ENCODE measurements at regions not wholly inside any gene's neighbourhood (a gene's known extent, or its start where the extent isn't known, plus 50 kb on each side); places are given as distances from the start of the nearest gene placed in this dataset.

DNA sequence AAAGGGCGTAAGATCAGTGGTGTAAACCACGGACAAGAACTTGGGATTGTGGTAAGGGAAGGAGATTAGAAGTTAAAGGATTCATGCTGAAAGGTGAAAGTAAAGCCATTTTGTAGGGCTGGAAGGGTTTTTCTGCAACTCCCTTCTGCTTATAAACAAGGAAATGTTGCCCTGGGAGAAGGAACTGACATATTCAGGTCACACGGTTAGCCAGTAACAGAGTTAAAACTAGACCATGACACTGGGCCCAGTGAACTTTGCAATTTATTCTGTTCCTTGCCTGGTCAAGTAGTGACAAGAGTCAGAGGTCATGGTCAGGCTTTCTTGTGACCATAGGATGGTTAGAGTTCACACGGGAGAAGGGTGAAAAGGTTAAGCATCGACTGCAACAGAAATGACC lies 323.3 kb downstream of the DMRT2 start:
- intact Hi-C loops (cut with DNase I) = no loop called here
- ATAC-seq (no peak), DNase-seq (ENCODE audit: low spot score) (no peak)

DNA sequence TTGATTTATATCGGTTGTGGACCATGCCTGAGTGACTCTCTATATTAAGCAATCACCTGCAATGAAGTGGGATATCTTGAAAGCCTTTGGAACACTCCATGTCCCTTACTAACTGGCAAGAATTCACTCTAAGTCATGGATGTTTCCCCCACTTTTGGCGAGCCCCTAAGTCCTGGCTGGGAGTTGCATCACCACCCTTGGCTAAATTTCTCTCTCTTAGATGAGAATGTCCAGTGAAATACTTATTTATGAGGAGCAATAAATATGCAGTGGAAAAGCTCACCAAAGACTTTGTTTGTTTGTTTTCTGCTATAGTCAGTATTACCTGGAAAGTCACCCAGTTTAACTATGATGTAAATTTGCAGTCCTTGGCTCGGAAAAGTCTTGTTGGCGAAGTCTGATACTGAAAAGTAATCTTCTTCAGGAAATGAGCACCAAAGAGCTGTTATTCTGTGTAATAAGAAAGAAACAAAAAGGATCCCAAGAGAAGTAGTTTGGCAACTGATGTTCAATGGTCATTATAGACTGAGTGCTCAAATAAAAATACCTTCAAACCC lies 333.8 kb downstream of the DMRT2 start:
- intact Hi-C loops (cut with DNase I) = no loop called here
- peak; percentile 81 for ATAC-seq

DNA sequence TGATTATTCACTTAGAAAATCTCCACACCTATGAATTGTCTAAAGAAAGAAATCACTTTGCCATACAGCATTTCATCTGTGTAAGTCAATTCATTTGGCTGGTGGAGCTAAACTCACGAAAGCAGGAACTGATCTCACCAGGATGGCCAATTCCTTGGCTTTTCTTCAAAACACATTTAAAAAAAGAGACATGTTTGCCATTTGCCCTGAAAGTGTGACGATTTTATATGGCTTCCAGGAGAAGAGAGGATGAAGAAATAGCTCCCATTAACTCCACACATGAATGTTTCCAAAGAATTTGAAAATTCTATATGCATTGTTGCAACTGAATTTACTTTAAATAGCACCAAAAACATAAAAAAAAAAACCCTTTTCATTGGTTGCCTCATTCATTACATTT lies 334.7 kb downstream of the DMRT2 start:
- intact Hi-C loops (cut with DNase I) = no loop called here
- DNase-seq (ENCODE audit: low spot score) (no peak), ATAC-seq (no peak)

More for the DNA sequence above, 333.8 kb downstream of the DMRT2 start:
- no peak for DNase-seq (ENCODE audit: low spot score)

- intact Hi-C loops (cut with DNase I) = no loop called here
- DNase-seq (ENCODE audit: low spot score) (no peak), ATAC-seq (no peak)
These were observed 336.3 kb downstream of the DMRT2 start for GRCh38 chr9:1386420-1386819.

GRCh38 chr9:1388216-1388615 lies 338.1 kb downstream of the DMRT2 start:
- intact Hi-C loops (cut with DNase I) = no loop called here
- ATAC-seq (no peak), DNase-seq (ENCODE audit: low spot score) (no peak)

DNA sequence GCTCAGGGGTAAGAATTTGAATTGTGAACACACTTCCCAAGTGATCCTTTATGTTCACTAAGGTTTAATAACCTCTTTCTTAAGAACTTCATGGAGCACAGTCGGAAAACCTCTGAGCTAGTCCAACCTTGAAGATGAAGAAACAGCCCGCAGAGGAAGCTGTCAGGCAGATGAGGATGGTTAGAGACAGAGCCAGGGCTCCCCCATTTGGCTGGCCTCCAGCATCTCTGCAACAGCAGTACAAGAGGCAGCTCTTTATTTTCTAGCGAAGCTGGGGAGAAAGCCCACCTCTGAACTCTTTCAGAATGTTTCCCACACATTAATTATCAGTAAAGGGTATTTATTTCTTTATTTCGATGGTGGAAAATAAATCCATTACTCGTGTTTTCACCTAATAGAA lies 350.8 kb downstream of the DMRT2 start:
- ATAC-seq = no peak
- intact Hi-C loops (cut with DNase I) = no loop called here

DNA sequence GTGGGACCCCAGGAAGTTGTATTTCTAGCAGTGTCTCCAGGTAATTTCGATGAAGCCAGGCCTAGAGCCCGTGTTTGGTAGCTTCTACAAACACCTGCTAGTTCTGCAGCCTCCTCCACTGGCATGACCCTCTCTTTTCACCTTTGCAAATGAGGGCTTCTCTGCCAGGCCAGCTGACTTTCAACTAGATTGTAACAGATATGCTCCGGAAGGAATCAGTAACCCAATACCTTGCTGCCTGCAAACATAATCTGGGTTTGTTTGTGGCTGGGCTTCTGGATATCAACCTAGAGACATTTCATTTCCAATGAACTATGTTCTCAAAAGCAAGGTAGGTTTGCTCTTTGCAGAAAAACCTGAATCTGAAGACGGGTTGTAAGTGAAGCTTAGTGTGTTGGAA lies 354.8 kb downstream of the DMRT2 start:
- ATAC-seq = no peak
- intact Hi-C loops (cut with DNase I) = no loop called here
- no peak for DNase-seq (ENCODE audit: low spot score)

More for the DNA sequence above, 350.8 kb downstream of the DMRT2 start:
- no peak for DNase-seq (ENCODE audit: low spot score)

- no peak for DNase-seq (ENCODE audit: low spot score)
These were observed 361.7 kb downstream of the DMRT2 start for GRCh38 chr9:1411826-1412225.

GRCh38 chr9:1414711-1415131 lies 364.6 kb downstream of the DMRT2 start:
- no peak for DNase-seq (ENCODE audit: low spot score)
- intact Hi-C loops (cut with DNase I) = no loop called here
- no peak for ATAC-seq

More at GRCh38 chr9:1411826-1412225, 361.7 kb downstream of the DMRT2 start:
- ATAC-seq = no peak
- intact Hi-C loops (cut with DNase I) = no loop called here

DNA sequence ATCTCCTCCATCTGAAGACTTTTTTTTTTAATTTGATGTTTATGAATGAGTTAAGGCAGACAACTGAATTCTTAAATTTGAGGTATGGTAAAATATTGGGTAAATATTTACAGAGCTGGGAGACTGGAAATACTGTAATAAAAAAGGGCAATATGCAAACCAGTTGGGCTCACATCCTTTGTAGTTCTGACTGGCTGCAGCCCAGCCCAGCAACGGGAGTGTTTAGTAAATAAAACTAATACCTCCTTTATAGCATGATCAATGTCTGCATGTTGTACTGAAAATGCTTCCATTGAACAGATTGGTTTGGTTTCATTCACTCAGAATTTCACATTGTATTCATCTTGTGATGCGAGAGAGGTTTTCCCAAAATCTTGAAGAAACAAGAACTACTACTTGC lies 365.0 kb downstream of the DMRT2 start:
- ATAC-seq = no peak
- DNase-seq (ENCODE audit: low spot score) = no peak
- intact Hi-C loops (cut with DNase I) = no loop called here

GRCh38 chr9:1416261-1416660 lies 366.1 kb downstream of the DMRT2 start:
- intact Hi-C loops (cut with DNase I) = no loop called here
- ATAC-seq (no peak), DNase-seq (ENCODE audit: low spot score) (no peak)

GRCh38 chr9:1421436-1421835 lies 371.3 kb downstream of the DMRT2 start:
- DNase-seq (ENCODE audit: low spot score) (no peak), ATAC-seq (no peak)
- intact Hi-C loops (cut with DNase I) = no loop called here

- intact Hi-C loops (cut with DNase I) = no loop called here
- ATAC-seq (no peak), DNase-seq (ENCODE audit: low spot score) (no peak)
These were observed 377.7 kb downstream of the DMRT2 start for GRCh38 chr9:1427875-1428274.

GRCh38 chr9:1429297-1429696 lies 379.1 kb downstream of the DMRT2 start:
- DNase-seq (ENCODE audit: low spot score) (peak; percentile 59), ATAC-seq (peak; percentile 68)
- intact Hi-C loops (cut with DNase I) = no loop called here

- DNase-seq (ENCODE audit: low spot score) (no peak), ATAC-seq (no peak)
- intact Hi-C loops (cut with DNase I) = no loop called here
These were observed 381.3 kb downstream of the DMRT2 start for GRCh38 chr9:1431461-1431860.

GRCh38 chr9:1434052-1434767 lies 384.1 kb downstream of the DMRT2 start:
- ATAC-seq = no peak
- no peak for DNase-seq (ENCODE audit: low spot score)
- intact Hi-C loops (cut with DNase I) = no loop called here

DNA sequence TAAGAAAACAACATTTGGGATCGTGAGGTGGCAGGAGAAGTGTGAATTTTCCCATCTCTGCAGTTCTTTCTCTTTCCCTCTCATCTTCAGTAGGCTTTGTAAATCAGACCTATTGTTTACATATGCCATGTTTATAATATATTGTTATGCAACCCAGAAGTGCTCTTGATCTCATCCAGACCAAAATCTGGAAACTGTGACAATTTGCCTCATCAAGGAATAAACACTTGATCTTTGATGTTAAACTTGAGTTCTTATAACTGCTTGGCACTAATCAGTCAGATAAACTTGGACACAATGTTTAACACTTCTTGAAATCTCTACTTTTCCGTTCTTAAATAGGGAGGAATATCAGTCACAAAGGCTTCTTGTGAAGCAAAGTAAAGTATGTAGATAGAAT lies 384.7 kb downstream of the DMRT2 start:
- intact Hi-C loops (cut with DNase I) = no loop called here
- ATAC-seq = no peak
- DNase-seq (ENCODE audit: low spot score) = no peak

- ATAC-seq = no peak
- intact Hi-C loops (cut with DNase I) = no loop called here
- DNase-seq (ENCODE audit: low spot score) = no peak
These were observed 390.1 kb downstream of the DMRT2 start for GRCh38 chr9:1440256-1440655.

- ATAC-seq (no peak), DNase-seq (ENCODE audit: low spot score) (no peak)
- intact Hi-C loops (cut with DNase I) = no loop called here
These were observed 391.9 kb downstream of the DMRT2 start for GRCh38 chr9:1442105-1442504.

DNA sequence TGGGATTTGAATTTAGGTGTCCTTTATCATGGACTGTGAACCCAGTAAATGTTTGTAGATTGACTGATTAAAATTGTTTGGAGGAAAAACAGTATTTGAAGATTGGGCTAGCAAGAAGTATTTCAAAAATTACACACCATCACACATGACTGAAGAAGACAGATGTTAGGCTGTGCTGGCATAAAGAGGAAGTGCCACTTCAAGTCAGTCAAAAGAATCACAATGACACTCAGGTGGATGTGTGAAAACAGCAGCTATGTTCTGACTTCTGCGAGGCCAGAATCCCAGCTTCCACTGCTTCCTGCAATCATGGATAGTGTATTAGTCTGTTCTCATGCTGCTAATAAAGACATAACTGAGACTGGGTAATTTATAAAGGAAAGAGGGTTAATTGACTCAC lies 393.3 kb downstream of the DMRT2 start:
- DNase-seq (ENCODE audit: low spot score) (no peak), ATAC-seq (no peak)
- intact Hi-C loops (cut with DNase I) = no loop called here

DNA sequence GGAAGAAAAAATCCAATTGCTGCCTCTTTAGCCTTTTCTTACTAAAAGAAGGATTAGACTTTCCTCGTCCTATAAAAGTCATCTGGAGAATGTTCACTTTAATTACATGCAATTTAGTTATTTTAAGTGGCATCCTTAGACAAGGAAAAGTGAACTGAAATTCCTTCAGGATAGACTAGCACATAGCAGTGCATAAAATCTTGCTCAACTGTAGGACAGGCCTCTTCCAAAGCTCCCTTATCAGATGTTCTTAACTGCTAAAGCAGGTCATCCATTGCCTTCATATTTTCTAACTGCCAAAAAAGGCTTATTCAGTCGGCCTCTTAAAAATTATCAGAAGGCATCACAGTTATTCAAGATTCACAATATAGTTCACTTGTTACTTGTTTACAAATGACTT lies 396.5 kb downstream of the DMRT2 start:
- intact Hi-C loops (cut with DNase I) = no loop called here
- DNase-seq (ENCODE audit: low spot score) = no peak
- no peak for ATAC-seq

Measured in sciatic nerve (tissue), 2 donors.